ENCODE measurements at regions not wholly inside any gene's neighbourhood (a gene's known extent, or its start where the extent isn't known, plus 50 kb on each side); places are given as distances from the start of the nearest gene placed in this dataset.

- no peak for DNase-seq (ENCODE audit: low read depth in 2 of 2)
These were observed 246.9 kb upstream of the LRIG1 start for GRCh38 chr3:66747696-66748095.

GRCh38 chr3:66748175-66748876, 247.5 kb upstream of the LRIG1 start:
- no peak for DNase-seq (ENCODE audit: low read depth in 2 of 2)

GRCh38 chr3:66751842-66752241, 246.3 kb upstream of the KBTBD8 start:
- DNase-seq (ENCODE audit: low read depth in 2 of 2), result no peak

- no peak for DNase-seq (ENCODE audit: low read depth in 2 of 2)
These were observed 244.4 kb upstream of the KBTBD8 start for GRCh38 chr3:66753670-66754069.

- no peak for DNase-seq (ENCODE audit: low read depth in 2 of 2)
These were observed 243.5 kb upstream of the KBTBD8 start for GRCh38 chr3:66754613-66755012.

GRCh38 chr3:66755924-66756323, 242.2 kb upstream of the KBTBD8 start:
- no peak for DNase-seq (ENCODE audit: low read depth in 2 of 2)

- no peak for DNase-seq (ENCODE audit: low read depth in 2 of 2)
These were observed 241.6 kb upstream of the KBTBD8 start for GRCh38 chr3:66756468-66757036.

- DNase-seq (ENCODE audit: low read depth in 2 of 2), result no peak
These were observed 236.9 kb upstream of the KBTBD8 start for GRCh38 chr3:66761093-66761780.

- DNase-seq (ENCODE audit: low read depth in 2 of 2), result no peak
These were observed 235.0 kb upstream of the KBTBD8 start for GRCh38 chr3:66762916-66763693.

- no peak for DNase-seq (ENCODE audit: low read depth in 2 of 2)
These were observed 220.0 kb upstream of the KBTBD8 start for GRCh38 chr3:66778107-66778506.

GRCh38 chr3:66778777-66779176, 219.3 kb upstream of the KBTBD8 start:
- DNase-seq (ENCODE audit: low read depth in 2 of 2), result no peak

- DNase-seq (ENCODE audit: low read depth in 2 of 2), result no peak
These were observed 212.8 kb upstream of the KBTBD8 start for GRCh38 chr3:66785191-66785909.

- no peak for DNase-seq (ENCODE audit: low read depth in 2 of 2)
These were observed 208.4 kb upstream of the KBTBD8 start for GRCh38 chr3:66789580-66790237.

- no peak for DNase-seq (ENCODE audit: low read depth in 2 of 2)
These were observed 206.0 kb upstream of the KBTBD8 start for GRCh38 chr3:66792086-66792485.

- no peak for DNase-seq (ENCODE audit: low read depth in 2 of 2)
These were observed 202.7 kb upstream of the KBTBD8 start for GRCh38 chr3:66795365-66795764.

- no peak for DNase-seq (ENCODE audit: low read depth in 2 of 2)
These were observed 201.8 kb upstream of the KBTBD8 start for GRCh38 chr3:66796343-66796742.

- DNase-seq (ENCODE audit: low read depth in 2 of 2), result no peak
These were observed 200.1 kb upstream of the KBTBD8 start for GRCh38 chr3:66797889-66798560.

GRCh38 chr3:66800941-66801545, 197.1 kb upstream of the KBTBD8 start:
- DNase-seq (ENCODE audit: low read depth in 2 of 2), result no peak

- no peak for DNase-seq (ENCODE audit: low read depth in 2 of 2)
These were observed 194.9 kb upstream of the KBTBD8 start for GRCh38 chr3:66803206-66803605.

Data from activated CD4-positive, alpha-beta T cell treated with anti-CD3 and anti-CD28 coated beads for 24 hours (primary cell).